H9 (cell line): ENCODE measurements at regions not wholly inside any gene's neighbourhood (a gene's known extent, or its start where the extent isn't known, plus 50 kb on each side); places are given as distances from the start of the nearest gene placed in this dataset.

Source experiments
- DNase-seq: peaks from one replicate; pipeline ENCODE4 v3.0.0-alpha.2; 2017
- H2AFZ ChIP-seq: one replicate; pipeline ENCODE4 v1.6.1; 2013; ENCODE audit warnings: mild to moderate bottlenecking, low read length, control low read depth, moderate library complexity
- H2AK5ac ChIP-seq: 2 replicates; pipeline ENCODE4 v1.6.1; 2013; ENCODE audit warnings: low read length, control low read depth, mixed read lengths; ENCODE audit not compliant: insufficient read length
- H2BK120ac ChIP-seq: one replicate; pipeline ENCODE4 v1.6.1; 2013; ENCODE audit warnings: low read depth, mild to moderate bottlenecking, low read length, control low read depth, inconsistent platforms; ENCODE audit not compliant: poor library complexity, severe bottlenecking
- H2BK12ac ChIP-seq: 2 replicates; pipeline ENCODE4 v1.6.1; 2013; ENCODE audit warnings: low read length, control low read depth, mixed read lengths, low read depth; ENCODE audit not compliant: insufficient read length
- H2BK15ac ChIP-seq: 2 replicates; pipeline ENCODE4 v1.6.1; 2013; ENCODE audit warnings: low read depth, low read length, control low read depth
- H2BK20ac ChIP-seq: one replicate; pipeline ENCODE4 v1.6.1; 2013; ENCODE audit warnings: low read depth, mild to moderate bottlenecking, low read length, control low read depth, inconsistent platforms; ENCODE audit not compliant: poor library complexity, severe bottlenecking
- H2BK5ac ChIP-seq: 2 replicates; pipeline ENCODE4 v1.6.1; 2013; ENCODE audit warnings: low read length, control low read depth, mixed read lengths; ENCODE audit not compliant: insufficient read length
- H3K14ac ChIP-seq: 2 replicates; pipeline ENCODE4 v1.6.1; 2013; ENCODE audit warnings: low read length, control low read depth; ENCODE audit not compliant: insufficient read depth
- H3K18ac ChIP-seq: 2 replicates; pipeline ENCODE4 v1.6.1; 2013; ENCODE audit warnings: low read depth, mild to moderate bottlenecking, mixed read lengths, low read length, control low read depth; ENCODE audit not compliant: insufficient read length
- H3K23ac ChIP-seq: 2 replicates; pipeline ENCODE4 v1.6.1; 2013; ENCODE audit warnings: low read length, control low read depth, mixed read lengths, low read depth; ENCODE audit not compliant: insufficient read length
- H3K23me2 ChIP-seq: 2 replicates; pipeline ENCODE4 v1.6.1; 2013; ENCODE audit warnings: low read depth, mild to moderate bottlenecking, mixed read lengths, low read length, control low read depth; ENCODE audit not compliant: insufficient read length, poor library complexity, severe bottlenecking
- H3K27ac ChIP-seq: 2 replicates; pipeline ENCODE4 v1.5.1; 2013; ENCODE audit warnings: low read length, control low read depth, mixed read lengths, low read depth; ENCODE audit not compliant: insufficient read length
- H3K27me3 ChIP-seq: 2 replicates; pipeline ENCODE4 v1.6.1; 2013; ENCODE audit warnings: low read length, control low read depth, inconsistent platforms; ENCODE audit not compliant: insufficient read depth
- H3K4ac ChIP-seq: 2 replicates; pipeline ENCODE4 v1.6.1; 2013; ENCODE audit warnings: low read depth, mild to moderate bottlenecking, control low read depth, inconsistent platforms, low read length, moderate library complexity
- H3K4me1 ChIP-seq: 2 replicates; pipeline ENCODE4 v1.6.1; 2013; ENCODE audit warnings: low read length, control low read depth, inconsistent platforms; ENCODE audit not compliant: insufficient read depth
- H3K4me2 ChIP-seq: 2 replicates; pipeline ENCODE4 v1.6.1; 2013; ENCODE audit warnings: low read length, control low read depth, mixed read lengths; ENCODE audit not compliant: insufficient read length, insufficient read depth
- H3K56ac ChIP-seq: 2 replicates; pipeline ENCODE4 v1.6.1; 2013; ENCODE audit warnings: low read depth, mild to moderate bottlenecking, mixed read lengths, low read length, control low read depth; ENCODE audit not compliant: insufficient read length
- H3K79me1 ChIP-seq: 2 replicates; pipeline ENCODE4 v1.6.1; 2013; ENCODE audit warnings: low read depth, mild to moderate bottlenecking, moderate library complexity, low read length, control low read depth, inconsistent platforms; ENCODE audit not compliant: insufficient read depth, poor library complexity, severe bottlenecking
- H3K79me2 ChIP-seq: 2 replicates; pipeline ENCODE4 v1.6.1; 2013; ENCODE audit warnings: low read length, control low read depth, inconsistent platforms; ENCODE audit not compliant: insufficient read depth
- H3K9ac ChIP-seq: 2 replicates; pipeline ENCODE4 v1.6.1; 2013; ENCODE audit warnings: low read length, control low read depth, mixed read lengths; ENCODE audit not compliant: insufficient read length; ENCODE audit errors: extremely low read depth
- H3K9me3 ChIP-seq: one replicate; pipeline ENCODE4 v1.6.1; 2013; ENCODE audit warnings: low read depth, low read length, inconsistent platforms; ENCODE audit not compliant: control insufficient read depth
- H3T11ph ChIP-seq: one replicate; pipeline ENCODE4 v1.6.1; 2013; ENCODE audit warnings: mild to moderate bottlenecking, low read length, control low read depth, inconsistent platforms
- H4K20me1 ChIP-seq: one replicate; pipeline ENCODE4 v1.6.1; 2013; ENCODE audit not compliant: control insufficient read depth, insufficient read length, insufficient read depth
- H4K5ac ChIP-seq: 2 replicates; pipeline ENCODE4 v1.6.1; 2013; ENCODE audit warnings: low read depth, mild to moderate bottlenecking, mixed read lengths, low read length, control low read depth; ENCODE audit not compliant: insufficient read length
- H4K8ac ChIP-seq: replicated peaks from 2 replicates; pipeline ENCODE4 v1.6.1; 2013; ENCODE audit warnings: low read length, control low read depth, mixed read lengths, low read depth; ENCODE audit not compliant: insufficient read length
- H4K91ac ChIP-seq: 2 replicates; pipeline ENCODE4 v1.6.1; 2013; ENCODE audit warnings: low read depth, mild to moderate bottlenecking, moderate library complexity, mixed read lengths, low read length, control low read depth; ENCODE audit not compliant: insufficient read length
- H3K27ac Mint-ChIP-seq, 3 experiments: 2 replicates in 2 of 3; 3 replicates in 1 of 3; pipeline ENCODE4 v1.8.0; 2020 to 2021; ENCODE audit warnings: mixed read lengths in 3 of 3, mild to moderate bottlenecking in 1 of 3, moderate library complexity in 1 of 3
- H3K27me3 Mint-ChIP-seq: 2 replicates; pipeline ENCODE4 v1.8.0; 2021; ENCODE audit warnings: low read depth, mild to moderate bottlenecking, moderate library complexity, mixed read lengths
- H3K36me3 Mint-ChIP-seq, 3 experiments: 2 replicates in 2 of 3; 3 replicates in 1 of 3; pipeline ENCODE4 v1.8.0; 2020 to 2021; ENCODE audit warnings: low read depth in 3 of 3, mixed read lengths in 3 of 3; ENCODE audit not compliant: insufficient read depth in 1 of 3
- H3K4me1 Mint-ChIP-seq, 2 experiments: 2 replicates each; pipeline ENCODE4 v1.8.0; 2020; ENCODE audit warnings: mixed read lengths in 2 of 2
- H3K4me3 Mint-ChIP-seq, 2 experiments: 2 replicates in 1 of 2; 3 replicates in 1 of 2; pipeline ENCODE4 v1.8.0; 2020 to 2021; ENCODE audit warnings: mild to moderate bottlenecking in 2 of 2, mixed read lengths in 2 of 2, moderate library complexity in 1 of 2
- H3K9me3 Mint-ChIP-seq, 2 experiments: 2 replicates in 1 of 2; 3 replicates in 1 of 2; pipeline ENCODE4 v1.8.0; 2020; ENCODE audit warnings: mild to moderate bottlenecking in 2 of 2, mixed read lengths in 2 of 2, moderate library complexity in 1 of 2
- CTCF ChIP-seq: fragments of 200-600 bp; sonication (generic); conservative IDR thresholded peaks from 3 replicates; pipeline ENCODE4 v1.8.0; 2021; ENCODE audit warnings: antibody characterized with exemption, mild to moderate bottlenecking

GRCh38 chr4:26106776-26107175, 192.8 kb downstream of the SMIM20 start:
- no peak overlapping the region for H3K27ac Mint-ChIP-seq
- no peaks in the 10 kb centered on the region; the same call in 1 of the 2 replicates for H3K27me3 Mint-ChIP-seq
- H2BK15ac ChIP-seq = no peak overlapping the region
- no peak overlapping the region for H3T11ph ChIP-seq
- H4K8ac ChIP-seq = no peak overlapping the region
- no peak overlapping the region for H3K4ac ChIP-seq
- peaks cover 2% of the 10 kb centered on the region in 2 experiments; a peak in 4 of 5 replicates for H3K9me3 Mint-ChIP-seq
- H3K56ac ChIP-seq = no peak overlapping the region
- H4K91ac ChIP-seq = no peak overlapping the region
- H3K9me3 ChIP-seq = peaks cover under 1% of the 10 kb centered on the region
- DNase-seq = no peak
- no peak overlapping the region for H2BK20ac ChIP-seq
- H2BK5ac ChIP-seq = no peak overlapping the region
- H3K23ac ChIP-seq = no peak overlapping the region
- no peak overlapping the region for H3K27ac ChIP-seq
- peaks cover 0 to 2% (median under 1%) of the 10 kb centered on the region in 3 experiments; a peak in 1 of 7 replicates for H3K36me3 Mint-ChIP-seq
- TF ChIP-seq CTCF = no peak
- H2BK120ac ChIP-seq = no peak overlapping the region
- H3K4me1 ChIP-seq = no peaks in the 10 kb centered on the region
- H3K27me3 ChIP-seq = no peaks in the 10 kb centered on the region
- H3K14ac ChIP-seq = no peak overlapping the region
- H3K79me2 ChIP-seq = no peaks in the 10 kb centered on the region
- H3K4me2 ChIP-seq = no peak overlapping the region
- H4K20me1 ChIP-seq = no peaks in the 10 kb centered on the region
- H3K23me2 ChIP-seq = no peaks in the 10 kb centered on the region
- H4K5ac ChIP-seq = no peak overlapping the region
- no peak overlapping the region for H3K18ac ChIP-seq
- H3K79me1 ChIP-seq = no peaks in the 10 kb centered on the region
- no peak overlapping the region for H3K4me3 Mint-ChIP-seq
- H2AFZ ChIP-seq = no peak overlapping the region
- H2AK5ac ChIP-seq = no peak overlapping the region
- H3K4me1 Mint-ChIP-seq = no peaks in the 10 kb centered on the region
- H3K9ac ChIP-seq = no peak overlapping the region
- no peak overlapping the region for H2BK12ac ChIP-seq
